ENCODE measurements at regions not wholly inside any gene's neighbourhood (a gene's known extent, or its start where the extent isn't known, plus 50 kb on each side); places are given as distances from the start of the nearest gene placed in this dataset.

DNA sequence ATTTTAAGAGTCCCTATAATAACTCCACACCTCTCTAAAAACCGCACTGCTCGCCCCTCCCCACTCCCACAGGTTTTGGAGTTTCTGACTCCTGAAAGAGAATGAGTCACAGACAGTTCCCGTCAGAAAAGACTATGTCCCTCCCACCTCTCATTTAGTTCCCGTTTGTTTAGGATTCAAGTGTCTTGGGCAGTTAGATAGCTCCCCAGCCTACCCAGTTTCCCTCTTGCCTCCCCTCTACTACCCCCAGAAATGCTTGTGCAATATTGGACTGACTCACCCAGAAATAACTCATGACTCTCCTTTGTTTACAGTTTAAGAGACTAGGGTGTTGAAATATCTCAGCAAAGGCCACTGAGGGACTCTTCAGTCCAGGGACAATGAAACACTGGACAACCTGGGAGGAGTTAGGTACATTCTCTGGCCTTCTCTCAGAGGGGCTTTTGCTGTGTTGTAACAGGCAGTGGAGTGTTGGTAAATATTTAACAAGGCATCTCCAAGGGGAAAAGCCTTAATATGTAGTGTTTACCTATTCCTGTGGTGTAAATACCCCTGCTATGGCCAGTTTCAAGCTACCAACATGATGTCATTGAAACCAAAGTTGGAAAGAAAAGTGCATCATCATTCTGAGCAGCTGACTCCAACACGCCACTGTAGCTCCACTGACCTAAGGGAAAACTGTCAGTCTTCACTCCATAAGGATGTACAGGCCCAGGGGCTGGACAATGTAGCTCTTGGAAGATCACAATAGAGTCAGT is 96.1 kb upstream of the CHD2 start (continued):
- TF ChIP-seq, protein P1, sequence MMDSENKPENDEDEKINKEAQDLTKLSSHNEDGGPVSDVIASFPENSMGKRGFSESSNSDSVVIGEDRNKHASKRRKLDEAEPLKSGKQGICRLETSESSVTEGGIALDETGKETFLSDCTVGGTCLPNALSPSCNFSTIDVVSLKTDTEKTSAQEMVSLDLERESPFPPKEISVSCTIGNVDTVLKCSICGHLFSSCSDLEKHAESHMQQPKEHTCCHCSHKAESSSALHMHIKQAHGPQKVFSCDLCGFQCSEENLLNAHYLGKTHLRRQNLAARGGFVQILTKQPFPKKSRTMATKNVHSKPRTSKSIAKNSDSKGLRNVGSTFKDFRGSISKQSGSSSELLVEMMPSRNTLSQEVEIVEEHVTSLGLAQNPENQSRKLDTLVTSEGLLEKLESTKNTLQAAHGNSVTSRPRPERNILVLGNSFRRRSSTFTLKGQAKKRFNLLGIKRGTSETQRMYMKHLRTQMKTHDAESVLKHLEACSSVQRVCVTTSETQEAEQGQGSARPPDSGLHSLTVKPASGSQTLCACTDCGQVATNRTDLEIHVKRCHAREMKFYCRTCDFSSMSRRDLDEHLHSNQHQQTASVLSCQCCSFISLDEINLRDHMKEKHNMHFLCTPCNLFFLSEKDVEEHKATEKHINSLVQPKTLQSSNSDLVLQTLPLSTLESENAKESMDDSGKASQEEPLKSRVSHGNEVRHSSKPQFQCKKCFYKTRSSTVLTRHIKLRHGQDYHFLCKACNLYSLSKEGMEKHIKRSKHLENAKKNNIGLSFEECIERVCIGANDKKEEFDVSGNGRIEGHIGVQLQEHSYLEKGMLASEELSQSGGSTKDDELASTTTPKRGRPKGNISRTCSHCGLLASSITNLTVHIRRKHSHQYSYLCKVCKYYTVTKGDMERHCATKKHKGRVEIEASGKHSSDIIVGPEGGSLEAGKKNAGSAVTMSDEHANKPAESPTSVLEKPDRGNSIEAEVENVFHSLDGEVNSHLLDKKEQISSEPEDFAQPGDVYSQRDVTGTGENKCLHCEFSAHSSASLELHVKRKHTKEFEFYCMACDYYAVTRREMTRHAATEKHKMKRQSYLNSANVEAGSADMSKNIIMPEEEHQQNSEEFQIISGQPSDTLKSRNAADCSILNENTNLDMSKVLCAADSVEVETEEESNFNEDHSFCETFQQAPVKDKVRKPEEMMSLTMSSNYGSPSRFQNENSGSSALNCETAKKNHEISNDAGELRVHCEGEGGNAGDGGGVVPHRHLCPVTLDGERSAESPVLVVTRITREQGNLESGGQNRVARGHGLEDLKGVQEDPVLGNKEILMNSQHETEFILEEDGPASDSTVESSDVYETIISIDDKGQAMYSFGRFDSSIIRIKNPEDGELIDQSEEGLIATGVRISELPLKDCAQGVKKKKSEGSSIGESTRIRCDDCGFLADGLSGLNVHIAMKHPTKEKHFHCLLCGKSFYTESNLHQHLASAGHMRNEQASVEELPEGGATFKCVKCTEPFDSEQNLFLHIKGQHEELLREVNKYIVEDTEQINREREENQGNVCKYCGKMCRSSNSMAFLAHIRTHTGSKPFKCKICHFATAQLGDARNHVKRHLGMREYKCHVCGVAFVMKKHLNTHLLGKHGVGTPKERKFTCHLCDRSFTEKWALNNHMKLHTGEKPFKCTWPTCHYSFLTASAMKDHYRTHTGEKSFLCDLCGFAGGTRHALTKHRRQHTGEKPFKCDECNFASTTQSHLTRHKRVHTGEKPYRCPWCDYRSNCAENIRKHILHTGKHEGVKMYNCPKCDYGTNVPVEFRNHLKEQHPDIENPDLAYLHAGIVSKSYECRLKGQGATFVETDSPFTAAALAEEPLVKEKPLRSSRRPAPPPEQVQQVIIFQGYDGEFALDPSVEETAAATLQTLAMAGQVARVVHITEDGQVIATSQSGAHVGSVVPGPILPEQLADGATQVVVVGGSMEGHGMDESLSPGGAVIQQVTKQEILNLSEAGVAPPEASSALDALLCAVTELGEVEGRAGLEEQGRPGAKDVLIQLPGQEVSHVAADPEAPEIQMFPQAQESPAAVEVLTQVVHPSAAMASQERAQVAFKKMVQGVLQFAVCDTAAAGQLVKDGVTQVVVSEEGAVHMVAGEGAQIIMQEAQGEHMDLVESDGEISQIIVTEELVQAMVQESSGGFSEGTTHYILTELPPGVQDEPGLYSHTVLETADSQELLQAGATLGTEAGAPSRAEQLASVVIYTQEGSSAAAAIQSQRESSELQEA (CRISPR knock-in tag; IDR thresholded peaks at IDR 0.05; ENCODE audit: not compliant biosample characterization): no peak
- TF ChIP-seq, protein P2, sequence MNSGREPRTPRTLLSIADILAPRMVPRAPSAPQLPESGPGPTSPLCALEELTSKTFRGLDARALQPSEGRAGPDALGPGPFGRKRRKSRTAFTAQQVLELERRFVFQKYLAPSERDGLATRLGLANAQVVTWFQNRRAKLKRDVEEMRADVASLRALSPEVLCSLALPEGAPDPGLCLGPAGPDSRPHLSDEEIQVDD (CRISPR knock-in tag; IDR thresholded peaks at IDR 0.05; ENCODE audit: borderline replicate concordance): no peak
- TF ChIP-seq, protein P3, sequence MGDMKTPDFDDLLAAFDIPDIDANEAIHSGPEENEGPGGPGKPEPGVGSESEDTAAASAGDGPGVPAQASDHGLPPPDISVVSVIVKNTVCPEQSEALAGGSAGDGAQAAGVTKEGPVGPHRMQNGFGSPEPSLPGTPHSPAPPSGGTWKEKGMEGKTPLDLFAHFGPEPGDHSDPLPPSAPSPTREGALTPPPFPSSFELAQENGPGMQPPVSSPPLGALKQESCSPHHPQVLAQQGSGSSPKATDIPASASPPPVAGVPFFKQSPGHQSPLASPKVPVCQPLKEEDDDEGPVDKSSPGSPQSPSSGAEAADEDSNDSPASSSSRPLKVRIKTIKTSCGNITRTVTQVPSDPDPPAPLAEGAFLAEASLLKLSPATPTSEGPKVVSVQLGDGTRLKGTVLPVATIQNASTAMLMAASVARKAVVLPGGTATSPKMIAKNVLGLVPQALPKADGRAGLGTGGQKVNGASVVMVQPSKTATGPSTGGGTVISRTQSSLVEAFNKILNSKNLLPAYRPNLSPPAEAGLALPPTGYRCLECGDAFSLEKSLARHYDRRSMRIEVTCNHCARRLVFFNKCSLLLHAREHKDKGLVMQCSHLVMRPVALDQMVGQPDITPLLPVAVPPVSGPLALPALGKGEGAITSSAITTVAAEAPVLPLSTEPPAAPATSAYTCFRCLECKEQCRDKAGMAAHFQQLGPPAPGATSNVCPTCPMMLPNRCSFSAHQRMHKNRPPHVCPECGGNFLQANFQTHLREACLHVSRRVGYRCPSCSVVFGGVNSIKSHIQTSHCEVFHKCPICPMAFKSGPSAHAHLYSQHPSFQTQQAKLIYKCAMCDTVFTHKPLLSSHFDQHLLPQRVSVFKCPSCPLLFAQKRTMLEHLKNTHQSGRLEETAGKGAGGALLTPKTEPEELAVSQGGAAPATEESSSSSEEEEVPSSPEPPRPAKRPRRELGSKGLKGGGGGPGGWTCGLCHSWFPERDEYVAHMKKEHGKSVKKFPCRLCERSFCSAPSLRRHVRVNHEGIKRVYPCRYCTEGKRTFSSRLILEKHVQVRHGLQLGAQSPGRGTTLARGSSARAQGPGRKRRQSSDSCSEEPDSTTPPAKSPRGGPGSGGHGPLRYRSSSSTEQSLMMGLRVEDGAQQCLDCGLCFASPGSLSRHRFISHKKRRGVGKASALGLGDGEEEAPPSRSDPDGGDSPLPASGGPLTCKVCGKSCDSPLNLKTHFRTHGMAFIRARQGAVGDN (CRISPR knock-in tag; IDR thresholded peaks at IDR 0.05): no peak
- TF ChIP-seq ZBTB8A (CRISPR knock-in tag; IDR thresholded peaks at IDR 0.05; ENCODE audit: borderline replicate concordance, low read depth): peak; percentile 51; the same call in 1 of the 2 replicates
- TF ChIP-seq ZNF850 (CRISPR knock-in tag; conservative IDR thresholded peaks at IDR 0.05): no peak
- peak; percentile 93 for TF ChIP-seq SP5 (CRISPR knock-in tag; IDR thresholded peaks at IDR 0.05; ENCODE audit: borderline replicate concordance, low read depth)
- TF ChIP-seq BRCA1 (CRISPR knock-in tag; IDR thresholded peaks at IDR 0.05): no peak
- TF ChIP-seq ZNF136 (CRISPR knock-in tag; IDR thresholded peaks at IDR 0.05; ENCODE audit: low read depth): peak; percentile 32; the same call in 1 of the 2 replicates
- TF ChIP-seq ZNF577 (CRISPR knock-in tag; IDR thresholded peaks at IDR 0.05; ENCODE audit: borderline replicate concordance, low read depth): no peak
- TF ChIP-seq MBD4 (IDR thresholded peaks at IDR 0.05; ENCODE audit: borderline replicate concordance, low read length): no peak; the same call in 1 of the 2 replicates
- no peak for TF ChIP-seq ZNF660 (CRISPR knock-in tag; IDR thresholded peaks at IDR 0.05; ENCODE audit: borderline replicate concordance, low read depth)
- TF ChIP-seq SMAD9 (CRISPR knock-in tag; IDR thresholded peaks at IDR 0.05): no peak
